ENCODE measurements at regions not wholly inside any gene's neighbourhood (a gene's known extent, or its start where the extent isn't known, plus 50 kb on each side); places are given as distances from the start of the nearest gene placed in this dataset.

GRCh38 chr2:172195836-172196376 is 93.2 kb upstream of the DLX2 start:
- WGBS, 3 donors, result 45 to 78% (median 66%) methylated on average over 6 of the region's 6 CpGs
- Histone ChIP-seq H3K4me3 (ENCODE audit: low read depth in 1 of 3, low read length in 3 of 3) (no peak overlapping the region), H3K27ac (ENCODE audit: low read depth in 1 of 3, low read length in 2 of 3) (peak overlapping the region in 2 of 3 donors; percentile 25 to 85), H3K9me3 (ENCODE audit: control insufficient read depth in 2 of 2, insufficient read depth in 1 of 2, low read depth in 1 of 2, low read length in 1 of 2) (peaks cover 0 to 27% of the 10 kb centered on the region in 2 donors), H3K36me3 (ENCODE audit: control insufficient read depth in 3 of 3, insufficient read depth in 2 of 3, low read depth in 1 of 3, low read length in 3 of 3) (no peaks in the 10 kb centered on the region), H3K27me3 (ENCODE audit: control insufficient read depth in 3 of 3, insufficient read depth in 3 of 3, low read length in 3 of 3) (peaks cover 0 to 4% (median 0%) of the 10 kb centered on the region in 3 donors), H3K4me1 (ENCODE audit: control insufficient read depth in 3 of 3, insufficient read depth in 2 of 3, low read depth in 1 of 3, low read length in 2 of 3) (peaks cover 0 to 4% (median 0%) of the 10 kb centered on the region in 3 donors)
- no peak for FAIRE-seq
- peak in 1 of 2 donors; percentile 86 for DNase-seq

GRCh38 chr2:172196768-172197431 is 94.2 kb upstream of the DLX2 start:
- DNase-seq (peak; percentile 43 to 93), FAIRE-seq (no peak)
- H3K27me3 ChIP-seq (ENCODE audit: control insufficient read depth in 3 of 3, insufficient read depth in 3 of 3, low read length in 3 of 3), result peaks cover 0 to 4% (median 0%) of the 10 kb centered on the region in 3 donors
- H3K4me3 ChIP-seq (ENCODE audit: low read depth in 1 of 3, low read length in 3 of 3), result no peak overlapping the region
- H3K4me1 ChIP-seq (ENCODE audit: control insufficient read depth in 3 of 3, insufficient read depth in 2 of 3, low read depth in 1 of 3, low read length in 2 of 3), result peaks cover 0 to 4% (median 0%) of the 10 kb centered on the region in 3 donors
- H3K27ac ChIP-seq (ENCODE audit: low read depth in 1 of 3, low read length in 2 of 3), result peak overlapping the region in 2 of 3 donors; percentile 3 to 85
- peaks cover 0 to 27% of the 10 kb centered on the region in 2 donors for H3K9me3 ChIP-seq (ENCODE audit: control insufficient read depth in 2 of 2, insufficient read depth in 1 of 2, low read depth in 1 of 2, low read length in 1 of 2)
- 9 to 57% (median 20%) methylated on average over 17 of the region's 17 CpGs for WGBS, 3 donors
- no peaks in the 10 kb centered on the region for H3K36me3 ChIP-seq (ENCODE audit: control insufficient read depth in 3 of 3, insufficient read depth in 2 of 3, low read depth in 1 of 3, low read length in 3 of 3)

GRCh38 chr2:172198361-172198760 is 95.7 kb upstream of the DLX2 start:
- H3K27ac ChIP-seq (ENCODE audit: low read depth in 1 of 3, low read length in 2 of 3), result no peak overlapping the region
- H3K36me3 ChIP-seq (ENCODE audit: control insufficient read depth in 3 of 3, insufficient read depth in 2 of 3, low read depth in 1 of 3, low read length in 3 of 3), result no peaks in the 10 kb centered on the region
- H3K4me3 ChIP-seq (ENCODE audit: low read depth in 1 of 3, low read length in 3 of 3), result no peak overlapping the region
- WGBS, 3 donors, result 81 to 90% (median 86%) methylated on average over 4 of the region's 4 CpGs
- no peak for FAIRE-seq
- H3K27me3 ChIP-seq (ENCODE audit: control insufficient read depth in 3 of 3, insufficient read depth in 3 of 3, low read length in 3 of 3), result peaks cover 0 to 4% (median 0%) of the 10 kb centered on the region in 3 donors
- DNase-seq, result no peak
- peaks cover 0 to 23% of the 10 kb centered on the region in 2 donors for H3K9me3 ChIP-seq (ENCODE audit: control insufficient read depth in 2 of 2, insufficient read depth in 1 of 2, low read depth in 1 of 2, low read length in 1 of 2)
- peaks cover 0 to 4% (median 0%) of the 10 kb centered on the region in 3 donors for H3K4me1 ChIP-seq (ENCODE audit: control insufficient read depth in 3 of 3, insufficient read depth in 2 of 3, low read depth in 1 of 3, low read length in 2 of 3)

GRCh38 chr2:172198908-172199307 is 96.2 kb upstream of the DLX2 start:
- peaks cover 0 to 21% of the 10 kb centered on the region in 2 donors for H3K9me3 ChIP-seq (ENCODE audit: control insufficient read depth in 2 of 2, insufficient read depth in 1 of 2, low read depth in 1 of 2, low read length in 1 of 2)
- no peak overlapping the region for H3K27ac ChIP-seq (ENCODE audit: low read depth in 1 of 3, low read length in 2 of 3)
- H3K27me3 ChIP-seq (ENCODE audit: control insufficient read depth in 3 of 3, insufficient read depth in 3 of 3, low read length in 3 of 3), result peaks cover 0 to 4% (median 0%) of the 10 kb centered on the region in 3 donors
- DNase-seq (no peak), FAIRE-seq (no peak)
- H3K36me3 ChIP-seq (ENCODE audit: control insufficient read depth in 3 of 3, insufficient read depth in 2 of 3, low read depth in 1 of 3, low read length in 3 of 3), result no peaks in the 10 kb centered on the region
- peaks cover 0 to 4% (median 0%) of the 10 kb centered on the region in 3 donors for H3K4me1 ChIP-seq (ENCODE audit: control insufficient read depth in 3 of 3, insufficient read depth in 2 of 3, low read depth in 1 of 3, low read length in 2 of 3)
- no peak overlapping the region for H3K4me3 ChIP-seq (ENCODE audit: low read depth in 1 of 3, low read length in 3 of 3)
- 68 to 88% (median 82%) methylated on average over 1 of the region's 1 CpG for WGBS, 3 donors

- peak in 1 of 2 donors; percentile 27 for DNase-seq
- FAIRE-seq, result no peak
- 81 to 86% (median 83%) methylated on average over 2 of the region's 2 CpGs for WGBS, 3 donors
These were observed 97.9 kb upstream of the DLX2 start for GRCh38 chr2:172200495-172201085.

GRCh38 chr2:172204309-172204708 is 101.6 kb upstream of the DLX2 start:
- 93 to 97% (median 96%) methylated on average over 7 of the region's 7 CpGs for WGBS, 3 donors
- no peak for DNase-seq
- no peak for FAIRE-seq
- Histone ChIP-seq H3K9me3 (ENCODE audit: control insufficient read depth in 2 of 2, insufficient read depth in 1 of 2, low read depth in 1 of 2, low read length in 1 of 2) (peaks cover 0 to 10% of the 10 kb centered on the region in 2 donors), H3K27me3 (ENCODE audit: control insufficient read depth in 3 of 3, insufficient read depth in 3 of 3, low read length in 3 of 3) (no peaks in the 10 kb centered on the region), H3K4me1 (ENCODE audit: control insufficient read depth in 3 of 3, insufficient read depth in 2 of 3, low read depth in 1 of 3, low read length in 2 of 3) (peaks cover 3 to 18% (median 6%) of the 10 kb centered on the region in 3 donors), H3K4me3 (ENCODE audit: low read depth in 1 of 3, low read length in 3 of 3) (no peak overlapping the region), H3K27ac (ENCODE audit: low read depth in 1 of 3, low read length in 2 of 3) (no peak overlapping the region), H3K36me3 (ENCODE audit: control insufficient read depth in 3 of 3, insufficient read depth in 2 of 3, low read depth in 1 of 3, low read length in 3 of 3) (no peaks in the 10 kb centered on the region)

More at GRCh38 chr2:172200495-172201085, 97.9 kb upstream of the DLX2 start:
- Histone ChIP-seq H3K4me1 (ENCODE audit: control insufficient read depth in 3 of 3, insufficient read depth in 2 of 3, low read depth in 1 of 3, low read length in 2 of 3) (peaks cover 0 to 4% (median 0%) of the 10 kb centered on the region in 3 donors), H3K27me3 (ENCODE audit: control insufficient read depth in 3 of 3, insufficient read depth in 3 of 3, low read length in 3 of 3) (peaks cover 0 to 4% (median 0%) of the 10 kb centered on the region in 3 donors), H3K4me3 (ENCODE audit: low read depth in 1 of 3, low read length in 3 of 3) (no peak overlapping the region), H3K36me3 (ENCODE audit: control insufficient read depth in 3 of 3, insufficient read depth in 2 of 3, low read depth in 1 of 3, low read length in 3 of 3) (no peaks in the 10 kb centered on the region), H3K27ac (ENCODE audit: low read depth in 1 of 3, low read length in 2 of 3) (no peak overlapping the region), H3K9me3 (ENCODE audit: control insufficient read depth in 2 of 2, insufficient read depth in 1 of 2, low read depth in 1 of 2, low read length in 1 of 2) (peaks cover 0 to 11% of the 10 kb centered on the region in 2 donors)

GRCh38 chr2:172204762-172205161 is 102.1 kb upstream of the DLX2 start:
- FAIRE-seq (no peak), DNase-seq (no peak)
- no peak overlapping the region for H3K27ac ChIP-seq (ENCODE audit: low read depth in 1 of 3, low read length in 2 of 3)
- H3K4me1 ChIP-seq (ENCODE audit: control insufficient read depth in 3 of 3, insufficient read depth in 2 of 3, low read depth in 1 of 3, low read length in 2 of 3), result peaks cover 3 to 22% (median 6%) of the 10 kb centered on the region in 3 donors
- H3K4me3 ChIP-seq (ENCODE audit: low read depth in 1 of 3, low read length in 3 of 3), result no peak overlapping the region
- H3K36me3 ChIP-seq (ENCODE audit: control insufficient read depth in 3 of 3, insufficient read depth in 2 of 3, low read depth in 1 of 3, low read length in 3 of 3), result no peaks in the 10 kb centered on the region
- peaks cover 0 to 6% of the 10 kb centered on the region in 2 donors for H3K9me3 ChIP-seq (ENCODE audit: control insufficient read depth in 2 of 2, insufficient read depth in 1 of 2, low read depth in 1 of 2, low read length in 1 of 2)
- H3K27me3 ChIP-seq (ENCODE audit: control insufficient read depth in 3 of 3, insufficient read depth in 3 of 3, low read length in 3 of 3), result no peaks in the 10 kb centered on the region
- 89 to 93% (median 92%) methylated on average over 2 of the region's 2 CpGs for WGBS, 3 donors

- H3K9me3 ChIP-seq (ENCODE audit: control insufficient read depth in 2 of 2, insufficient read depth in 1 of 2, low read depth in 1 of 2, low read length in 1 of 2), result peaks cover 0 to 3% of the 10 kb centered on the region in 2 donors
- H3K27ac ChIP-seq (ENCODE audit: low read depth in 1 of 3, low read length in 2 of 3), result no peak overlapping the region
- FAIRE-seq (no peak), DNase-seq (no peak)
- H3K27me3 ChIP-seq (ENCODE audit: control insufficient read depth in 3 of 3, insufficient read depth in 3 of 3, low read length in 3 of 3), result no peaks in the 10 kb centered on the region
- 64 to 69% (median 68%) methylated on average over 4 of the region's 4 CpGs for WGBS, 3 donors
- H3K4me1 ChIP-seq (ENCODE audit: control insufficient read depth in 3 of 3, insufficient read depth in 2 of 3, low read depth in 1 of 3, low read length in 2 of 3), result peaks cover 3 to 24% (median 6%) of the 10 kb centered on the region in 3 donors
- no peak overlapping the region for H3K4me3 ChIP-seq (ENCODE audit: low read depth in 1 of 3, low read length in 3 of 3)
- no peaks in the 10 kb centered on the region for H3K36me3 ChIP-seq (ENCODE audit: control insufficient read depth in 3 of 3, insufficient read depth in 2 of 3, low read depth in 1 of 3, low read length in 3 of 3)
These were observed 102.6 kb upstream of the DLX2 start for GRCh38 chr2:172205292-172205691.

All from small intestine (tissue), 7 donors.